ENCODE measurements at regions not wholly inside any gene's neighbourhood (a gene's known extent, or its start where the extent isn't known, plus 50 kb on each side); places are given as distances from the start of the nearest gene placed in this dataset.
"Not testable (repeated sequence)": the region's sequence is repeated elsewhere in the genome, so short reads cannot be mapped to it uniquely, and the experiment has no call there.

- no peak for DNase-seq
- Histone ChIP-seq H3K27me3 (ENCODE audit: control insufficient read depth, insufficient read depth, low read length) (no peaks in the 10 kb centered on the region), H3K36me3 (ENCODE audit: control insufficient read depth, insufficient read depth, low read length) (no peaks in the 10 kb centered on the region), H3K27ac (ENCODE audit: low read length) (no peak overlapping the region), H3K4me1 (ENCODE audit: control insufficient read depth, insufficient read depth, low read length) (no peaks in the 10 kb centered on the region), H3K4me3 (ENCODE audit: low read length) (no peak overlapping the region), H3K9me3 (ENCODE audit: control insufficient read depth, low read depth, low read length) (no peaks in the 10 kb centered on the region)
- WGBS (ENCODE audit: insufficient coverage, low lambda C conversion rate), result 25% methylated on average over 1 of the region's 2 CpGs
Measured at GRCh38 chr5:167850911-167851310, 440.5 kb upstream of the WWC1 start.

DNA sequence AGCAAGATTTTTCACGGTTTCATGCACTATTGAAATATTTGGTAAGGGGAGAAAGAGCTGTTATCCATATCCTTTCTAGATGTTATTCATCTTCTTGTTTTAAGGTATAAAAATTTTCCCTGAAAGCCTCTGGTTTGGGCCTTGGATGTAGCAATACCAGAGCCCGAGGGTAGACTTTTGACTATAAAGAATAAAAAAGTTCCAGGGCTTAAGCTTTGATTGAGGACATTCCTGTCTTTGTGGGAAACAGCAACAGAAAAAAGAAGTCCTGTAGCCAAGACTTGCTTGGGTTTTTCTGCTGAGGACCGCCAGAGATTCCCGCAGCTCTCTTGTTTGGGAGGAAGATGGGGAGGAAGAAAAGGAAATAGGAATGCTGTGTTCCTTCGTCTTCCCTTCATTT lies 440.0 kb upstream of the WWC1 start:
- Histone ChIP-seq H3K4me3 (ENCODE audit: low read length) (no peak overlapping the region), H3K4me1 (ENCODE audit: control insufficient read depth, insufficient read depth, low read length) (no peaks in the 10 kb centered on the region), H3K27ac (ENCODE audit: low read length) (no peak overlapping the region), H3K36me3 (ENCODE audit: control insufficient read depth, insufficient read depth, low read length) (no peaks in the 10 kb centered on the region), H3K9me3 (ENCODE audit: control insufficient read depth, low read depth, low read length) (no peaks in the 10 kb centered on the region), H3K27me3 (ENCODE audit: control insufficient read depth, insufficient read depth, low read length) (no peaks in the 10 kb centered on the region)
- 100% methylated on average over 3 of the region's 5 CpGs for WGBS (ENCODE audit: insufficient coverage, low lambda C conversion rate)
- no peak for DNase-seq

GRCh38 chr5:167852515-167852914 lies 438.9 kb upstream of the WWC1 start:
- WGBS (ENCODE audit: insufficient coverage, low lambda C conversion rate), result 92% methylated on average over 2 of the region's 5 CpGs
- no peaks in the 10 kb centered on the region for H3K27me3 ChIP-seq (ENCODE audit: control insufficient read depth, insufficient read depth, low read length)
- no peaks in the 10 kb centered on the region for H3K36me3 ChIP-seq (ENCODE audit: control insufficient read depth, insufficient read depth, low read length)
- no peak overlapping the region for H3K4me3 ChIP-seq (ENCODE audit: low read length)
- no peak overlapping the region for H3K27ac ChIP-seq (ENCODE audit: low read length)
- H3K4me1 ChIP-seq (ENCODE audit: control insufficient read depth, insufficient read depth, low read length), result no peaks in the 10 kb centered on the region
- DNase-seq, result no peak
- no peaks in the 10 kb centered on the region for H3K9me3 ChIP-seq (ENCODE audit: control insufficient read depth, low read depth, low read length)

- WGBS (ENCODE audit: insufficient coverage, low lambda C conversion rate), result 83% methylated on average over 1 of the region's 4 CpGs
- no peaks in the 10 kb centered on the region for H3K9me3 ChIP-seq (ENCODE audit: control insufficient read depth, low read depth, low read length)
- no peaks in the 10 kb centered on the region for H3K27me3 ChIP-seq (ENCODE audit: control insufficient read depth, insufficient read depth, low read length)
- no peak overlapping the region for H3K27ac ChIP-seq (ENCODE audit: low read length)
- no peak for DNase-seq
- H3K4me1 ChIP-seq (ENCODE audit: control insufficient read depth, insufficient read depth, low read length), result no peaks in the 10 kb centered on the region
- H3K4me3 ChIP-seq (ENCODE audit: low read length), result no peak overlapping the region
- H3K36me3 ChIP-seq (ENCODE audit: control insufficient read depth, insufficient read depth, low read length), result no peaks in the 10 kb centered on the region
Measured at GRCh38 chr5:167853421-167853820, 438.0 kb upstream of the WWC1 start.

- no peaks in the 10 kb centered on the region for H3K36me3 ChIP-seq (ENCODE audit: control insufficient read depth, insufficient read depth, low read length)
- H3K4me1 ChIP-seq (ENCODE audit: control insufficient read depth, insufficient read depth, low read length), result no peaks in the 10 kb centered on the region
- no peak overlapping the region for H3K4me3 ChIP-seq (ENCODE audit: low read length)
- H3K27me3 ChIP-seq (ENCODE audit: control insufficient read depth, insufficient read depth, low read length), result no peaks in the 10 kb centered on the region
- no peaks in the 10 kb centered on the region for H3K9me3 ChIP-seq (ENCODE audit: control insufficient read depth, low read depth, low read length)
- no peak overlapping the region for H3K27ac ChIP-seq (ENCODE audit: low read length)
- WGBS (ENCODE audit: insufficient coverage, low lambda C conversion rate), result 100% methylated on average over 1 of the region's 3 CpGs
- DNase-seq, result no peak
Measured at GRCh38 chr5:167855818-167856217, 435.6 kb upstream of the WWC1 start.

DNA sequence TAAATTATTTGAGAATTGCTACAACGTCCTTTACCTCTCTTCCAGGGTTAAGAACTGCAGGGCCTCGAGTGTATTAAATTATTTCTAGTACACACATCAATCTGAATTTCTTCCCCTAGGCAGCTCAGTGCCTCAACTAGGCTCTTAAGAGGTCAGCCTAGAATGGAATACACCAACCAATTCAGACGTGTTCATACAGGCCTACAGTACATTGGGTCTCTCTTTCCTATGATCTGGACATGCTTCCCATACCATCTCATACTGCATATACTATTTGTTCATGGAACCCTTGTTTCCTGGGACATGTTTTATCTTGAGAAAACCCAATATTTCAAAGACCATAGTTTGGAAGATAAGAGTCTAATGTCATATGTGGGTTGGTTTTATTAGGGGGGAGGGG lies 434.1 kb upstream of the WWC1 start:
- H3K27ac ChIP-seq (ENCODE audit: low read length), result no peak overlapping the region
- no peak overlapping the region for H3K4me3 ChIP-seq (ENCODE audit: low read length)
- no CpG with 5 or more reads among the region's 3 CpGs for WGBS (ENCODE audit: insufficient coverage, low lambda C conversion rate)

DNA sequence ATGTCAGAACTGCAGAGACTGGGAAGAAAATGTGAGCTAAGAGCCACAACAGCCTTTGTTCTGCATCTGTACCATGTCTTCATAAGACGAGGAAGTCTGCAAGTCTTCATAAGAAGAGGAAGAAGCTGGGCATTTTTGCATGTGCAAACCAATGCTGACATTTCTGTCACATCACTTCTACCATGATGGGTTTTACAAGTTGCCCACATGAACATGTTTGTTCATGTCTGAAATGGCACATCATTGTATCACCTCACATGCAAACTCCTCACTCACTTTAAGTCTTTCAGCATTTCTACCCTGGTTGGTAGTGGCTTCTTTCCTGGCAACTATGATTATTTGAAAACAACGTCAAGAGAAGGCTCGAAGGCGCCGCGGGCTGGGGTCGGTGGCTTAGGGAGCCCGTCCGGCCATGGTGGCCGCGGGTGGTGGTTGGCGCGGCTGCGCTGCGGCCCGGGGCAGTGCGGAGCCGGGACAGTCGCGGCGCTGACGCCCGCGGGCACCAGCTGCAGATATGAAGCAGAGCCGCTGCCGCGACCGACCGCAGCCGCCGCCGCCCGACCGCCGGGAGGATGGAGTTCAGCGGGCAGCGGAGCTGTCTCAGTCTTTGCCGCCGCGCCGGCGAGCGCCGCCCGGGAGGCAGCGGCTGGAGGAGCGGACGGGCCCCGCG lies 433.1 kb upstream of the WWC1 start:
- H3K4me1 ChIP-seq (ENCODE audit: control insufficient read depth, insufficient read depth, low read length); H3K27me3 ChIP-seq (ENCODE audit: control insufficient read depth, insufficient read depth, low read length); H3K9me3 ChIP-seq (ENCODE audit: control insufficient read depth, low read depth, low read length); H3K27ac ChIP-seq (ENCODE audit: low read length); H3K4me3 ChIP-seq (ENCODE audit: low read length); H3K36me3 ChIP-seq (ENCODE audit: control insufficient read depth, insufficient read depth, low read length); DNase-seq: not testable (repeated sequence)
- WGBS (ENCODE audit: insufficient coverage, low lambda C conversion rate), result no CpG with 5 or more reads among the region's 50 CpGs

More for the DNA sequence above, 434.1 kb upstream of the WWC1 start:
- DNase-seq, result no peak
- Histone ChIP-seq H3K36me3 (ENCODE audit: control insufficient read depth, insufficient read depth, low read length) (no peaks in the 10 kb centered on the region), H3K9me3 (ENCODE audit: control insufficient read depth, low read depth, low read length) (no peaks in the 10 kb centered on the region), H3K4me1 (ENCODE audit: control insufficient read depth, insufficient read depth, low read length) (no peaks in the 10 kb centered on the region), H3K27me3 (ENCODE audit: control insufficient read depth, insufficient read depth, low read length) (no peaks in the 10 kb centered on the region)

DNA sequence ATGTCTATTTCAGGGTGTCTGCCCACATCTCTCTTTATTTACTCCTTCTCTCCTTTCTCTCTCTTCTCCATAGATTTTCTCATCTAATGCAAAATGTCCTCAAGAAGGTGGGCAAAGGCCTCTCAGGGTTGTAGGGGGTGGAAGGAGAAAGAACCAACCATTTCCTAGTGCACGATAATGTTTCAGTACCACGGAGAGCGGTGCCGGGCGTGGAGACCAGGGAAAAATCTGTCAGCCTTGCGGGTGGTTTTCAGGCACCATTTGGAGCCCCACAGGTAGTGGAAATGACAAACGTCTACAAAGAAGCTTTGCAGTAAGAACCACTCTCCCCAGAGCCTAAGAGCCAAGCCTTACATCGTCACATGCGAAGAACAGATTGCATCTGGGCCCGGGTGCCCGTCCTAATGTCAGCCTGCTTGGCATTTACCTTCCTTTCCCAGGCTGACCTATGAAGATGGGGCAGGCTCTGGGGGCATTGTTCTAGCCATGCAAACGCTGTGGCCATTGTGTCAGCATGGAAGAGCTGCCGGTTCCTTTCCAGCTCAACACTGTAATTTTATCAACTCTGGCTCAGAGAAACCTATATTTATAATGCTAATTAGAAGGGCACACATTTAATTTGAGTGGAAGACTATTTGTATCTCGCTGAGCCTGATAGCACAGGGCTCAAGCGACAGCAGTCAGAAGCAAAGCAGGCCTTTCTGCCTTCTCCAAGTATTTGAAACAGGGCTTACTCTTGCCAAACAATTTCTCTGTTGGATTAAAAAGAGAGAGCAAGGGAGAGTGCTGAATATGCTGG lies 430.1 kb upstream of the WWC1 start:
- Histone ChIP-seq H3K4me1 (ENCODE audit: control insufficient read depth, insufficient read depth, low read length) (no peaks in the 10 kb centered on the region), H3K27ac (ENCODE audit: low read length) (no peak overlapping the region), H3K36me3 (ENCODE audit: control insufficient read depth, insufficient read depth, low read length) (no peaks in the 10 kb centered on the region), H3K4me3 (ENCODE audit: low read length) (no peak overlapping the region), H3K9me3 (ENCODE audit: control insufficient read depth, low read depth, low read length) (no peaks in the 10 kb centered on the region), H3K27me3 (ENCODE audit: control insufficient read depth, insufficient read depth, low read length) (no peaks in the 10 kb centered on the region)
- DNase-seq, result no peak
- 90% methylated on average over 2 of the region's 15 CpGs for WGBS (ENCODE audit: insufficient coverage, low lambda C conversion rate)

GRCh38 chr5:167861928-167862426 lies 429.5 kb upstream of the WWC1 start:
- Histone ChIP-seq H3K27me3 (ENCODE audit: control insufficient read depth, insufficient read depth, low read length) (no peaks in the 10 kb centered on the region), H3K4me1 (ENCODE audit: control insufficient read depth, insufficient read depth, low read length) (no peaks in the 10 kb centered on the region), H3K27ac (ENCODE audit: low read length) (no peak overlapping the region), H3K36me3 (ENCODE audit: control insufficient read depth, insufficient read depth, low read length) (no peaks in the 10 kb centered on the region), H3K9me3 (ENCODE audit: control insufficient read depth, low read depth, low read length) (no peaks in the 10 kb centered on the region), H3K4me3 (ENCODE audit: low read length) (no peak overlapping the region)
- DNase-seq, result no peak
- WGBS (ENCODE audit: insufficient coverage, low lambda C conversion rate), result no CpG with 5 or more reads among the region's 2 CpGs

DNA sequence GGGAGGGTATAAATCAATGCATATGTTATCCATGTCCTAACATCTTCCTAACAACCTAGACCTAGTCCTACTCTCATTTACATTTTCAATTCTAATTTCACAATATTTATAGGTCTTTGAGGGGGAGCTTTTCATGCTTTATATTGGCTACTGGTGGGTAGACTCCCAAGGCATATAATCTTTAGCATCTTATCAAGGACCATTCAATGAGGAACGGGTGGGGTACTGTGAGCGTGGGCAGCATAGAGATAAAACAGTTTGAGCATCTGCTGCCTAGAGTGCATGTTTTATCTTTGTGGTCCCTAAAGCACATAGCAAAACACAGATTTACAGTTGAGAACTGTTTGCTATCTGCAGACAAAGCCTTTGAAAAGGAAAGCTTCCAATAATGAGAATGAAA lies 427.6 kb upstream of the WWC1 start:
- Histone ChIP-seq H3K4me3 (ENCODE audit: low read length) (no peak overlapping the region), H3K36me3 (ENCODE audit: control insufficient read depth, insufficient read depth, low read length) (no peaks in the 10 kb centered on the region), H3K4me1 (ENCODE audit: control insufficient read depth, insufficient read depth, low read length) (no peaks in the 10 kb centered on the region), H3K9me3 (ENCODE audit: control insufficient read depth, low read depth, low read length) (no peaks in the 10 kb centered on the region), H3K27me3 (ENCODE audit: control insufficient read depth, insufficient read depth, low read length) (no peaks in the 10 kb centered on the region), H3K27ac (ENCODE audit: low read length) (no peak overlapping the region)
- DNase-seq, result no peak
- no CpG with 5 or more reads among the region's 2 CpGs for WGBS (ENCODE audit: insufficient coverage, low lambda C conversion rate)
